Neuronal stem cell (in vitro differentiated cells): ENCODE measurements at regions not wholly inside any gene's neighbourhood (a gene's known extent, or its start where the extent isn't known, plus 50 kb on each side); places are given as distances from the start of the nearest gene placed in this dataset.
"Not testable (repeated sequence)": the region's sequence is repeated elsewhere in the genome, so short reads cannot be mapped to it uniquely, and the experiment has no call there.

ENCODE experiments used
- DNase-seq: peaks from one replicate; pipeline ENCODE4 v3.0.0-alpha.2; 2013; ENCODE audit warnings: low spot score
- H2AFZ ChIP-seq: one replicate; pipeline ENCODE4 v1.6.1; 2013; ENCODE audit warnings: mild to moderate bottlenecking, low read length, inconsistent platforms
- H2AK5ac ChIP-seq: 2 replicates; pipeline ENCODE4 v1.6.1; 2013; ENCODE audit warnings: low read depth, mild to moderate bottlenecking, inconsistent platforms, low read length, moderate library complexity, mixed read lengths
- H2BK120ac ChIP-seq: 2 replicates; pipeline ENCODE4 v1.6.1; 2013; ENCODE audit warnings: low read depth, mild to moderate bottlenecking, inconsistent platforms, low read length, moderate library complexity, mixed read lengths
- H2BK12ac ChIP-seq: one replicate; pipeline ENCODE4 v1.6.1; 2013; ENCODE audit warnings: low read length, inconsistent platforms
- H2BK15ac ChIP-seq: 2 replicates; pipeline ENCODE4 v1.6.1; 2013; ENCODE audit warnings: mild to moderate bottlenecking, low read length, inconsistent platforms, mixed read lengths
- H2BK5ac ChIP-seq: one replicate; pipeline ENCODE4 v1.6.1; 2013; ENCODE audit warnings: inconsistent platforms, mild to moderate bottlenecking, low read length, moderate library complexity
- H3K14ac ChIP-seq: one replicate; pipeline ENCODE4 v1.6.1; 2013; ENCODE audit warnings: low read length, inconsistent platforms
- H3K18ac ChIP-seq: 2 replicates; pipeline ENCODE4 v1.6.1; 2013; ENCODE audit warnings: low read length, inconsistent platforms
- H3K23ac ChIP-seq: 2 replicates; pipeline ENCODE4 v1.6.1; 2013; ENCODE audit warnings: low read depth, mild to moderate bottlenecking, mixed read lengths, low read length, inconsistent platforms; ENCODE audit not compliant: poor library complexity
- H3K27ac ChIP-seq: replicated peaks from 3 replicates; pipeline ENCODE4 v1.5.1; 2013; ENCODE audit warnings: low read length, inconsistent platforms
- H3K27me3 ChIP-seq, 3 experiments: 2 replicates each; pipeline ENCODE4 v1.6.1; 2013; ENCODE audit warnings: low read length in 3 of 3, mild to moderate bottlenecking in 2 of 3, inconsistent platforms in 1 of 3, low read depth in 1 of 3, mixed read lengths in 1 of 3, moderate library complexity in 1 of 3; ENCODE audit not compliant: control insufficient read depth in 3 of 3, insufficient read depth in 3 of 3
- H3K36me3 ChIP-seq, 2 donors: replicated peaks in 1 of 2; 2 replicates each; pipeline ENCODE4 v1.6.1; 2013; ENCODE audit warnings: low read length in 2 of 2; ENCODE audit not compliant: control insufficient read depth in 2 of 2, insufficient read depth in 2 of 2
- H3K4ac ChIP-seq: 2 replicates; pipeline ENCODE4 v1.6.1; 2013; ENCODE audit warnings: inconsistent platforms, mild to moderate bottlenecking, low read length, moderate library complexity
- H3K4me1 ChIP-seq, 2 donors: 1 replicate in 1 of 2; 2 replicates in 1 of 2; pipeline ENCODE4 v1.6.1; 2013; ENCODE audit warnings: low read length in 2 of 2, low read depth in 1 of 2; ENCODE audit not compliant: control insufficient read depth in 2 of 2, insufficient read depth in 1 of 2
- H3K4me2 ChIP-seq: one replicate; pipeline ENCODE4 v1.6.1; 2013; ENCODE audit warnings: mild to moderate bottlenecking, low read length, inconsistent platforms; ENCODE audit not compliant: insufficient read depth, poor library complexity, severe bottlenecking
- H3K4me3 ChIP-seq, 2 donors: 2 replicates each; pipeline ENCODE4 v1.5.1; 2013; ENCODE audit warnings: low read length in 2 of 2, mild to moderate bottlenecking in 2 of 2, inconsistent platforms in 1 of 2, moderate library complexity in 1 of 2
- H3K79me1 ChIP-seq: one replicate; pipeline ENCODE4 v1.6.1; 2013; ENCODE audit warnings: low read depth, mild to moderate bottlenecking, inconsistent platforms, low read length, moderate library complexity
- H3K9ac ChIP-seq: one replicate; pipeline ENCODE4 v1.6.1; 2013; ENCODE audit warnings: mild to moderate bottlenecking, low read depth, low read length, inconsistent platforms; ENCODE audit not compliant: poor library complexity
- H3K9me3 ChIP-seq, 2 donors: replicated peaks in 1 of 2; 2 replicates each; pipeline versions ENCODE3 to v1.6.1; 2013; ENCODE audit warnings: low read length in 2 of 2, mild to moderate bottlenecking in 2 of 2, inconsistent platforms in 1 of 2, low read depth in 1 of 2, mixed read lengths in 1 of 2, moderate library complexity in 1 of 2; ENCODE audit not compliant: control insufficient read depth in 2 of 2, insufficient read depth in 1 of 2
- H4K8ac ChIP-seq: one replicate; pipeline ENCODE4 v1.6.1; 2013; ENCODE audit warnings: low read depth, mild to moderate bottlenecking, inconsistent platforms, low read length, moderate library complexity
- H4K91ac ChIP-seq: one replicate; pipeline ENCODE4 v1.6.1; 2013; ENCODE audit warnings: low read length, low read depth, mild to moderate bottlenecking, inconsistent platforms; ENCODE audit not compliant: poor library complexity
- WGBS, 2 donors: extraction: QIAGEN DNeasy Blood & Tissue Kit; methylation state at CpG; one replicate each; pipeline ENCODE4 v1.1.7; 2013; ENCODE audit warnings: missing lambda C conversion rate in 2 of 2, mixed read lengths in 1 of 2; ENCODE audit not compliant: insufficient read length in 2 of 2, insufficient replicate concordance in 1 of 2; ENCODE audit errors: extremely low coverage in 2 of 2; 5-methylcytosine and 5-hydroxymethylcytosine counted together

DNA sequence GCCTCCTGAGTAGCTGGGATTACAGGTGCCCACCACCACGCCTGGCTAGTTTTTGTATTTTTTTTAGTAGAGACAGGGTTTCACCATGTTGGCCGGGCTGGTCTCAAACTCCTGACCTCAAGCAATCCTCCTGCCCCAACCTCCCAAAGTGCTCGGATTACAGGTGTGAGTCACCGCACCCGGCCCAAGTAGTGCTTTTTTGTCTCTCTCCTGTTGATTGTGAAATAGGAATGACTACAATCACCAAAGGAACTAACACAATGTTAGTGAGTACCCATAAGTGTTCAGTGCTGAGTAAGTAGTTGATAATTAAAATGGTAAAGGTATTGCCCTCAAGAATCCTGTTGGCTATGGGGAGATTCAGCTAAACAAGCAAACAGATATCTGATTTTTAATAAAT lies 294.1 kb upstream of the LYZL1 start:
- H4K91ac ChIP-seq, H2BK5ac ChIP-seq, H4K8ac ChIP-seq, H2BK120ac ChIP-seq, H3K9me3 ChIP-seq, H3K36me3 ChIP-seq, DNase-seq, H3K14ac ChIP-seq, H3K9ac ChIP-seq, H3K4me2 ChIP-seq, H2AK5ac ChIP-seq, H2BK12ac ChIP-seq, H3K4ac ChIP-seq, H3K79me1 ChIP-seq, H3K4me1 ChIP-seq, H3K4me3 ChIP-seq, H3K18ac ChIP-seq, H2AFZ ChIP-seq, H3K27ac ChIP-seq, H2BK15ac ChIP-seq, H3K23ac ChIP-seq, H3K27me3 ChIP-seq: not testable (repeated sequence)
- WGBS, 2 donors: no CpG with 5 or more reads among the region's 5 CpGs

DNA sequence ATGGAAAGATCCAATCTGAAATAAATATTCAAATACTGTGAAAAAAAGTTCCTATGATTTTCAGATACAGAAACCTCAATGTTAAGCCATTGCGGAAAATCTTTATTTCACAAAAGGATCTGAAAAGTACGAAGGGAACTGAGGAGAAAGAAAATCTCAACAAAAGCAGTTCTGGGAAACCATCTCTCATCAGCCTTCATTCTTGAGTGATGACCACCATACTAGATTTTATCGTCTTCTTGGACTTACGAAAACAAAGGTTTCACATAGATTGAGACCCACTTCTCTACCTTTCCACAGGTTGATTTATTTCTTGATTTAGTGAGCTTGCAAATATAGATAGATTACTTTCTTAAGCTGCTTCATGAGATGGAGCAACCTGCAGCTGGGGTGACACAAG lies 293.4 kb upstream of the LYZL1 start:
- no peak for DNase-seq
- Histone ChIP-seq H3K79me1 (no peaks in the 10 kb centered on the region), H3K4me1 (peaks cover 0 to 2% of the 10 kb centered on the region in 2 donors)

DNA sequence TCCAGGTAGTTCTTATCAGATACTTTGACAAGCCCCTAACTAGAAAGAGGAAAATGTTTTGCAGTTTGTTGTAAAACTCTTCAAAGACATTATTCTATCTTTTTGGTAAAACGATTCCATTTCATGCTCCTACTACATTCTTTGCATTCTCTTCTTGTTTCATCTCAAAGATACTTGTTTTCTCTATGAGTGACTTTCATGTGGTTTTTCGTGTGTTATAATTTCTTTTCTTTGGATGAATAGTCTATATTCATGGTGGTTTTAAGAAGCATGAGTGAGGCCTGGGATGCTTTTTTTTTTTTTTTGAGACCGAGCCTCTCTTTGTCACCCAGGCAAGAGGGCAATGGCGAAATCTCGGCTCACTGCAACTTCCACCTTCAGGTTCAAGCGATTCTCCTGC lies 292.5 kb upstream of the LYZL1 start:
- Histone ChIP-seq H2BK120ac (no peak overlapping the region), H2AFZ (no peak overlapping the region), H3K27ac (no peak overlapping the region), H2BK12ac (no peak overlapping the region), H4K91ac (no peak overlapping the region), H3K9ac (no peak overlapping the region), H3K18ac (no peak overlapping the region), H4K8ac (no peak overlapping the region), H3K4me3 (no peak overlapping the region), H3K27me3 (no peaks in the 10 kb centered on the region), H3K36me3 (no peaks in the 10 kb centered on the region), H3K9me3 (no peaks in the 10 kb centered on the region), H3K23ac (no peak overlapping the region), H3K79me1 (no peaks in the 10 kb centered on the region), H2BK5ac (no peak overlapping the region), H3K4me1 (peaks cover 0 to 2% of the 10 kb centered on the region in 2 donors), H2BK15ac (no peak overlapping the region), H3K4ac (no peak overlapping the region), H2AK5ac (no peak overlapping the region), H3K4me2 (no peak overlapping the region), H3K14ac (no peak overlapping the region)
- DNase-seq: no peak
- no CpG with 5 or more reads among the region's 6 CpGs for WGBS, 2 donors

More for the DNA sequence above, 293.4 kb upstream of the LYZL1 start:
- Histone ChIP-seq H3K27ac (no peak overlapping the region), H2BK12ac (no peak overlapping the region), H2BK120ac (no peak overlapping the region), H4K91ac (no peak overlapping the region), H3K27me3 (no peaks in the 10 kb centered on the region), H3K4me3 (no peak overlapping the region), H4K8ac (no peak overlapping the region), H3K14ac (no peak overlapping the region), H3K23ac (no peak overlapping the region), H2BK15ac (no peak overlapping the region), H3K9me3 (no peaks in the 10 kb centered on the region), H3K4ac (no peak overlapping the region), H3K18ac (no peak overlapping the region), H2AFZ (no peak overlapping the region), H2AK5ac (no peak overlapping the region), H3K4me2 (no peak overlapping the region), H3K9ac (no peak overlapping the region), H2BK5ac (no peak overlapping the region), H3K36me3 (no peaks in the 10 kb centered on the region)
- WGBS, 2 donors: no CpG with 5 or more reads among the region's 4 CpGs

DNA sequence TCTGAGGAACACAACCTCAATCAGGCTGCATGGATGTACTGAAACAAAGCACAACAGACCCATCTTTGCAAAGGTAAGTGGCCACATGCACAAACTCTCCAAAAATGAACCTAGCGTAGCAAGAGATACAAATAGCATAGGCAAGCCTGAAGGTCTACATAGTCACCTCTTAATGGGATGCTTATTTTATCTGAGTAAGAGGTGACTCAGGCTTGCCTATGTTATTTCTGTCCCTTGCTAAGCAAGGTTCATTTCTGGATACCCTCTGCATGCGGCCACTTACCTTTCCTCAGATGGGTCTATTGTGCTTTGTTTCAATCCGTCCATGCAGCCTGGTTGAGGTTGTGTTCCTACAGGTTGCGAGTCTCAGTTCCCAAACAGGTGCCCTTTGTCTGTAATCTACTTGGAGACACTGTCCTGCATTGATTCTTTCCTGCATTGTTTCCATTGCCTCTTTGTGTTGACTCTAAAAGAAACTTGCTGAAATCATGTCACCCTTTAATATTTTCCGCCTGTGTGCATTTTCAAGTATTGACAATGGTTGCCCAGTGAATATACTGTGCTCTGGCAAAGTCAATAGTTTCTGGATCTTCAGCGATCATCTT lies 291.8 kb upstream of the LYZL1 start:
- Histone ChIP-seq H2AFZ (no peak overlapping the region), H3K27ac (no peak overlapping the region), H3K27me3 (no peaks in the 10 kb centered on the region), H4K91ac (no peak overlapping the region), H3K18ac (no peak overlapping the region), H3K4me1 (peaks cover 0 to 2% of the 10 kb centered on the region in 2 donors), H2BK12ac (no peak overlapping the region), H3K9me3 (no peaks in the 10 kb centered on the region), H4K8ac (no peak overlapping the region), H2AK5ac (no peak overlapping the region), H3K4me3 (no peak overlapping the region), H3K14ac (no peak overlapping the region), H3K79me1 (no peaks in the 10 kb centered on the region), H3K4me2 (no peak overlapping the region), H3K23ac (no peak overlapping the region), H3K36me3 (no peaks in the 10 kb centered on the region), H3K9ac (no peak overlapping the region), H2BK5ac (no peak overlapping the region), H2BK15ac (no peak overlapping the region), H2BK120ac (no peak overlapping the region), H3K4ac (no peak overlapping the region)
- WGBS, 2 donors: no CpG with 5 or more reads among the region's 6 CpGs
- no peak for DNase-seq
